NCI-H2107 treated with DMSO at 0.1 percent for 48 hours (cell line): ENCODE measurements at regions not wholly inside any gene's neighbourhood (a gene's known extent, or its start where the extent isn't known, plus 50 kb on each side); places are given as distances from the start of the nearest gene placed in this dataset.

ENCODE experiments used
- DNase-seq: peaks from one replicate; lab custom pipeline; 2025; ENCODE audit not compliant: unreplicated experiment; lab: John Stamatoyannopoulos, UW

DNA sequence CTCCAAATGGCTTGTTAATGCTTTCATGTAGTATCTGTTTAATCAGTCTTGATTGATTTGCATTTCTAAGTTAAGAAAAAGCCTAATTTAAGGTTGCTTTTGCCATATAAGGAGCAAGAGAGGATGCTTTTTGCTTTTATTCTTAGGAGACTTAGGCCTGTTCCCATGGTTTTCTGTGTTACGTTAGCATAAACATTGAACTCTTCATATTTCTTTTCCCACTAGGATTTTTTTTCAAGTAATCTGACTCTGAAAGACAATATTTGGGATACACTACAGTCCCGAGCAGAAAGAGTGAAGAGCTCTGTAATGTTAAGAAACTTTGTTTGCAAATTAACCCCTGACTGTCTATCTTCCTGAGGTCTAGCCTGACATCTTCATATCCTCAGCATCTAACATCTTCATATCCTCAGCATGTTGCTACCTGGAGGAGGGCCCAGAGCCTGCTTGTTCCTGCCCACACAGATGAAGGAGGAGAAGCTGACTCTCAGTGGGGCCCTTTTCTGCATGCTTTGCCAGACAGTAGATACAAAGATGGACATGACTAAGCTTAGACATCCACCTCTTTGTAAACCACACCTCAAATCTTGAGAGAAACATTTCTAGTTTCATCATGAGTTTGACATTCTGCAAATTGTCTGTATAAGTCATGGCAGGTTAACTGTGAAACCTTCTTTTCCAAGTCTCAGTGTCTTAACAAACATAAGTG is 86.2 kb upstream of the COL6A5 start:
- DNase-seq: no peak

DNA sequence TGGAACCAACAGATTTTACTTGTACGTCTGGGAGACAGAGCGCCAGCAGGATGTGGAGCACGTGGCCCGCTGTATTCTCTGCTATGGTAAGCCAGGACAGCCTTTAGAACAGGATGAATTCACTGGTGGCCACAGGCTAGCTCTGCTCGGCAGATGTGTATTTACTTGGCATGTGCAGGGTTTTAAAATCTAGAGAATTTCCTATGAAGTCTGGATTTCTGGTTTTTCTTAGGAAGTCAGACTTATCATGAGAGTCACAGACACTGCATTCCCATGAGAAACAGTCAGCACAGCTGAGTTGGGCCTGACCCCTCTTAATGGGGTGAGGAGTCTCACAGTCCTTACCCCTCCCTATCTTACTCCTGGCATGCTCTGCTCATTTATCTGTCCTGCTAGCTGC is 84.6 kb upstream of the COL6A5 start:
- DNase-seq: no peak

DNA sequence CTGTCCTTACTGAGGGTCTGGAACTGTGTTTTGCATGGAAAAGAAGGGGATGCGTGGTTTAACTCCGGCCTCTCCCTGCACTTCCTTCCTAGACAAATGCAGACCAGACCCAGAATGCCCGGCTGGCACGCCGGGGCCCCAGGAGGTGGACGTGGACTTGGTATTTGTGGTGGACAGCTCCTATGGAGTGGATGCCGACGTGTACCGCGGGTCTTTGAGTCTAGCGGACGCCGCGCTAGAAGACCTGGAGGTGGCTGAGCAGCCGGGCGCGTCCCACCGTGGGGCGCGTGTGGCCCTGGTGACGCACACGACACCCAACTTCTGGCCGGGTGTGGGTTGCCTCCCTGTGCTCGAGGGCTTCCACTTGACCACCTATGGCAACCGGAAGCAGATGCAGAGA is 81.8 kb upstream of the COL6A5 start:
- DNase-seq: no peak

DNA sequence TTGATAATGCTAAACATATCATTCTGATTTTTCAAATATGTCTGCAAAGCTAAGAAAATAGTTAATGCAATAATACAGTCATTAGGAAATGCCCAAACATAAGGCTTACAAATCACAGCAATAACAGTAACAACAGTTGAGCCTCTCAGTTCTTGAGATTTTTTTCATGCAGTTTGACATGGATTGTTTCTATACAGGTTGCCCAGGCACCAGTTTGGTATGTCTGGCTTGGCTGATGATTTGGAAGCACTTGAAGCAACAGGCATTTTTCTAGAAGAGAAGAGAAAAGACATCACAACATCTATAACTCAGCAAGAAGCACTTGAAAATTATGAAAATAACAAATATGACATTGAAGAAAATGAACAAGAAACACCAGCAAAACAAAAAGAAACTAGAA is 78.7 kb upstream of the COL6A5 start:
- DNase-seq: no peak

DNA sequence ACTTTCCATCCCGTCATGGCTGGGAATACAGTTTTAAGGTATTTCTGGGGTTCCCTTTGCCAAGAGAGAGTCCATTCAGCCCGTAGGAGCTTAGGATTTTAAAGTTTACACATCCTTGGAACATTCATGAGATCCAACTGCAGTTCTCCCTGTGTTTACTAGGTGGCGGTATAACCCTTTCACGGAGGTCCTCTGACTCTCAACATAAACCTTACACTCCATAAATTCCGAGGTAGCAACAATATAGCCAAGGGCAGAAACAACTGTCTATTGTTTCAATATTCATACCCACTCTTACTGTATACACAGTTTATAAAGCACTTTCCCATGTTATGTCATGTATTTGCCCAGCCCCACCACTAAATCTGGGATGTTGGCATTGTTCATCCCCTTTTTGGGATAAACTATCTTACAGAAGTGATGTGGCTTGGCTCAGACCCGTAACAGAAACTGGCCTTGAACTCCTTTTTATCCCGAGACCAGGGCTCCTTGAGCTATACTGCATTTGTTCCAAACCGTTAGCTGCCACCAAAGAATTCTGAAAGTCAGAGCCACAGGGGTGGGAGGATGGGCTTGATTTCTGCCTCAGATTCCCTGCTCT is 69.2 kb upstream of the COL6A5 start:
- DNase-seq: peak; percentile 72

DNA sequence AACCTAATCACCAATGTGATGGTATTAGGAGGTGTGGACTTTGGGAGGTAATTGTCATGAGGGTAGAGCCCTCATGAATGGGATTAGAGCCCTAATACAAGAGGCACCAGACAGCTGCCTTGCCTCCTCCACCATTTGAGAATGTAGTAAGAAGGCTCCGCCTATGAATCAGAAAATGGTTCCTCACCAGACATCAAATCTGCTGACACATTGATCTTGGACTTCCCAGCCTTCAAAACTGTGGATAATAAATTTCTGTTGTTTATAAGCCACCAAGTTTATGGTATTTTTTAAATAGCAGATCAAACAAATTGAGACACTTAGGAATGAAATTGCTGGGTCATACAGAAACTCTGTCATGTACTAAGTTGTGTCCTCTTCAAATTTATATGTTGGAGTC is 56.8 kb upstream of the COL6A5 start:
- no peak for DNase-seq

DNA sequence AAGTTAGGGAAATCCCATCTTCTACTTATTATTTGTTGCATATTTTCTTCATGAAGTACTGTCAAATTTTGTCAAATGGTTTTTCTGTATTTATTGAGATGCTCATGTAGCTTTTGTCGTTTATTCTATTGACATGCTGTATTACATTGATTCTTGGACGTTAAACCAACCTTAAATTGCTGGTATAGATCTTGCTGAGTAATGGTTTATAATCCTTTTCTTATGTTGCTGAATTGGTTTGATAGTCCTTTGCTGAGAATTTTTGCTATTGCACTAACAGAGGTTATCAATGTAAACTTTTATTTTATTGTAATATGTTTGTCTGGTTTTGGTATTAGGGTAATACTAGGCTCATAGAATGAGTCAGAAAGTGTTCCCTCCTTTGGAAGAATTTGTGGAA is 54.3 kb upstream of the COL6A5 start:
- DNase-seq: no peak

DNA sequence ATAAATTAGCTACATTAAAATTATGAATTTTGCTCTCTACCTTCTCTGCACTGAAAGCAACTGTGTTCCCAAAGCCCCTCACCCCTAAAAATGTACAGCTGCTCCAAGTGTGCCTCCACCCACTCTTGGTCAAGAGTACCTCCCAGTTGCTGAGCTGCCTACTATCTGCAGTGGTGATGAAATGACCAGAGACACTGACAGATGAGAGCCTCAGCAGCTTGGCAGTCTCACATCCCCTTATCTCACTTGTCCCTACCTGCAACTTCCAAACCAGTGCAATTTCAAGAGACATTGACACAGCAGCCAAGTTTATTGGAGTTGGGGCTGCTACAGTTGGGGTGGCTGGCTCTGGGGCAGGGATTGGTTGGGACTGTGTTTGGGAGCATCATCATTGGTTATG is 52.2 kb upstream of the COL6A5 start:
- DNase-seq: no peak
